ENCODE measurements at regions not wholly inside any gene's neighbourhood (a gene's known extent, or its start where the extent isn't known, plus 50 kb on each side); places are given as distances from the start of the nearest gene placed in this dataset.
"Not testable (repeated sequence)": the region's sequence is repeated elsewhere in the genome, so short reads cannot be mapped to it uniquely, and the experiment has no call there.

DNA sequence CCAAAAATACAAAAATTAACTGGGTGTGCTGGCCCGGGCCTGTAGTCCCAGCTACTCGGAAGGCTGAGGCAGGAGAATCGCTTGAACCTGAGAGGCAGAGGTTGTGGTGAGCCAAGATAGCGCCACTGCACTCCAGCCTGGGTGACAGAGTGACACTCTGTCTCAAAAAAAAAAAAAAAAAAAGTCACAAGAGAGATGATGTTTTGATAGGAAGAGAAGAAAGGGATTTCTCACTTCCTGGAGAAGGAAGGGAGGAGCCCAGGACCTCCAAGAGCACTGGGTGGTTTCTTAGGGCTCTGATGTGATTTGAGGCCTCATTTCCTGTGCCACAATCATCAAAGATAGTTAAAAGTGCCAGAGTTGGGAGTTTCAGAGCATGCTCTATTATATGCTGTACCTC lies 1048.3 kb downstream of the BCL11B start:
- not testable (repeated sequence) for DNase-seq

DNA sequence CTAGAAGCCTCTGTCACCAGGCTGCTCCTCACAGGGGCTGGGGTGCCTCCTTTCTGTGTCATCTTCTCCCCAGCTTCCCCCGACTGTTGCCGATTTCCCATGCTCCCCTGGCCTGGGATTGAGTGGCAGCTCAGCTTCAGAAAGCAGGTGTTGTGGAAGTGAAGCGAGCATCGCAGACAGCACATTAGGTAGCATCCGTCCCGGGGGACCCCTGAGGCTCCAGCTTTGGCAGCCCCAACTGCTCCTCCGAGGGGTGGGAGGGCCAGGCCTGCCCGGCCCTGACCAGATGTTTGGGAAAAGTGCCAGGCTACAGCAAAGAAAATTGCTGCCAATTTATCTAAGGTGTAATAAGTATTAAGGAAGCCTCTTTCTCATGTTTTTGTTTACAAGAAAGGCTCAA lies 1045.6 kb downstream of the BCL11B start:
- DNase-seq = no peak

DNA sequence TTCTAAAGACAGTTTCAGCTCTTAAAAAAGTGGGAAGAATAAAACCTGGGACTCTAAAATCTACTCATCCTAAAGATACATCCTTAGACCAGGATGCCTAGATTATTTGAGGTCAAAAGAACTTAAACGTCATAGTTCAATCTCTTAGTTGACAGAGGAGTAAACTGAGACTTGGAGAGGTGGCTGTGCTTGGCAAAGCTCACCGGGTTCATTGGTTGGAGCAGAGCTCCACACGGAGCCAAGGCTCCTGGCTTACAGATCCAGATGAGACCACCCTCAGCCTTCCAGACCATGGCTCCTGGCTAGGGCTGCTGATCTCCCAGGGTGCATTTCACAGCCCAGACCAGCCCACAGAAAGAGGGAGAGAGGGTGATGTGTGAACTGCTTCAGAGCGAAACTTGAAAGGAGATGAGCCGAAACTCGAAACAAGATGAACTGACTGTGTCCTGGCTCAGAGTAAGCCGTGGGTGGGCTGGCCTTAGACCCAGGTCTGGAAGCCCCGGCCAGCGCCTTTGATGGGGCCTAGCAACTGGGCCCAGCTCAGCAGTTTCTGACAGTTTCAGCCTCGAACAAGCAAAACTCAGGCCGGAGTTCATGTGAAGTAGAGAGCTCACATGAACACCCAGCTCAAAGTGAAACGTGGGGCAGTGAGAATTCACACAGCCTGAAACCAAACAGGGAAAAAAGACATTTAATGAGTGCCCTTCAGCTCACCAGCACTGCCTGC lies 1044.8 kb downstream of the BCL11B start:
- no peak for DNase-seq

DNA sequence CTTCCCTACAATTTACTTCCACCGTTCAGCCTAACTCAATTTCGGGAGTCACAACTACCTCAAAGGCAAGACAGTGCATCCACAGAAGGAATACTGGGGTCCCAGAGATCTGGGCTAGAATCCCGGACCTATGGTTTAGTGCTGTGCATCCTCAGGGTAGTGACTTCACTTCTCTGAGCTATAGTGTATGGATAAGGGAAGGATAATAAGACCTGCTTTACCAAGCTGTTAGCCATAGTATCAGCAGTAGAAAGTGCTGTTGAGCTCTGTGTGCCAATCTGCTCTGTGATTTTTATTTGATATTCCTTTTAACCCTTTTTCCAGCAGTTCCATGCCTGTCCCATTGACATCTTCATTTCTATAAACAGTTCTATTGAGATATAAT lies 1044.3 kb downstream of the BCL11B start:
- no peak for DNase-seq

DNA sequence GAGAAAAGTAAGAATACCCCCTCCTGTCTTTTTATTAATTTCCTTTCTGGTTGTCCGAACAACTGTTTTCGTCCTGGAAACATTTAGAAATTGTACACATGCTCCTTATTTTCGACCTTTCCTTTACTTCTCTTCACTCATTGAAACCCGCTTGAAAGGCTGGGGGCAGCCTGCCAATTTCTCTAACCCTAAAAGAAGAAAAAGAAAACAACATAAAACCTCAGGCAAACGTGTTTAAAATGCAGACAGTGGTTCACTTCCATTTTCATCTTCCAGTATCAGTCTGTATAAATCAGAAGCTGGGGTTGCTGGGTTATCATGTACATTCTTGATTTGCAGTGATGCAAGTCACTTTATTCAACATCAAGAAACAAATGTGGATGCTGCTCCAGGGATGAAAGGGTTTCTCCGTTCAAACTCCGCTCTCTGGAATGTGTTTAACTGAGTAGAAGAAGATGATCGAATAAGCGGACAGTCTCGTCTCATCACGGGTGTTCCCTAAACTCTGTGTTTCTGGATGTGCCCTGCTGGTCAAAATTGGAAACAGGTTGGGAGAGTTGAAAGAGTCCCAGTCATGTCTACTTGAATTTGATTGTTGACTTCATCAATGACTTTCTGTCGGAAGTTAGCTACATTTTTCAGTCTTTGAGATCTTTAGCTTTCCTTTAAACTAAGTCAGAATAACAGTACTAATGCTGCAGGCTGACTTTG lies 1042.2 kb downstream of the BCL11B start:
- no peak for DNase-seq

DNA sequence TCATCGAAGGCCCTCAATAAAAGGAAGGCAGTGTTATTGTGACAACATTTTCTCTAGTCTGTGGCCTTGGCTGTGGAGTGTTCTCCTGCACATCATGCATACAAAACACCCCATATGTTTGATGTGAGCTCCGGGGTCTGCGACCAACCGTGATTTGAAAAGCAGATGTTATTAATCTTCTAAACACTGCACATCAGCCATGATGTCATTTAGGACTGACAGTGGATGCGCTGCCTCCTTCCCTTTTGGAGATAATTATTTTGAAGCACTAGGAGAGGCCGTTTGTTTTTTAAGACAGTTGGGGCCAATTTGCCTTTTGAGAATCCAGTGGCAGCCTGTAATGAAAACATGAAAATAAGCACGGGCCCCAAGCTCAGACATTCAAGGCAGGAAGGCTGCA lies 1041.6 kb downstream of the BCL11B start:
- no peak for DNase-seq

DNA sequence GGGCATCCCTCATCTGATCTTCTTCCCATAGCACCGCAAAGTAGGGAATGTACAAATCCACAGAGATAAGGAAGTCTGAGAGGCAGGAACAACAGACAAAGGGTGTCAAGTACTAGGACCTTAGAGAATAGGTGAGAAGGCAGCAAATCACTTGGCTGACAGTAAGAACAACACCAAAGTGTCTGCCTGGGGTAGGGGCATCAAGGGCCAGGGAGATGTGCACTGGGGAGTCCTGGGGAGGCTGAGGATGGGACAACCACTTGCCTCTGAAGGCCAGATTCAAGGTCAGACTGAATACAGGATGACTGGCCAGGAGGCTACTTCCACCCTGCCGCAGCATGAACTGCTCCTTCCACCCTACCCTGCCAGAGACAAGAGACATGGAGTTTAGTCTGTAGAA lies 1040.8 kb downstream of the BCL11B start:
- DNase-seq = no peak

DNA sequence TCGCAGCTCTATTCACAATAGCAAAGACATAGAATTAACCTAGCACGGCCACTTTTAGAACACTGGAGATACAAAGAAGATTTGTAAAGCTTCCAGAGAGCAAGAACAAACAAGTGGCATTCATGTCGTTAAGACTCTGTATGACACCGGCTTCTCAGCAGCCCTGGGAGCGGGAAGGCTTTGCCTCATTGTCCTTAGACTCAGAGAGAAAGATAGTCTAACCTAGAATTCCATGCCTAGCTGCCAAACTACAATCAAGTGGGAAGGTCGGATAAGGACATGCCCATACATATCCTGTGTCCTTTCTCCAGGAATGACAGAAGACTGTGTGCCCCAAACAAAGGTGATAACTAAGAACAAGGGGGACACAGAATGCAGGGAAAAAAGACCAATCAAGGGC lies 1038.3 kb downstream of the BCL11B start:
- DNase-seq = no peak

DNA sequence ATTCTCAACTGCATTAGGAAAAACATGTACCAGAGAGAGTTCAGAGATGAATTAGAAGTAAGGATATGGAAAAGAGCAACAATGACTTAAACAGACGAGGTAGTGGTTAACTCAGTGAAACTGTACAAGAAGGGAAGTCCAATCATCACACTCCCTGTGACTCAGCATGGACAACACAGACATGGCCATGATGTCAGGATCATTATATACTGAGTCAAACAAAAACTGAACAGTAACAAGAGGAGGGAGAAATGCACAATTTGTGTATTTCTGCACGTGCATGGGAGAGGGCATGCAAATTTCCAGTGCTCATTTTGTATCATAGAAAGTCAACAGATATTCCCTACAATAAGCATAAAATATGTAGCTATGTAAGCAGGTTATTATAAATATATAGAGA lies 1037.8 kb downstream of the BCL11B start:
- DNase-seq = no peak

DNA sequence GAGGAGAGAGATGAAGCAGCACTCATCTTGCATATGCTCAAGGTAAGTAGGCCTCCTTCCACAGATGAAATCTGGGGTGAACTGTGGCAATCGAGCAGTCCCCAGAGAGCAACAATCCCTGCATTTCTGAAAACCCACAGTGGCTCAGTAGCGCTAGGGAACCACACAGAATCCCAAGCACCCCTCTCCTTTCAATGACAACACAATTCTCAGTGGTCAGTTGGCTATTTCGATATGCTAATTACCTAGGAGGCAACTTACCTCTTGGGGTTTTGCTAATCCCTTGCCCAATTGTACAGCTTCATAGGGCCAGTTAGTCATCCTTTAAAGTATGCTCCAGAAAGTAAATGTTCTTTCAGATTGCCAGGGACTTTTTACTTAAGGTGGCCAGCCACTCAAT lies 1035.7 kb downstream of the BCL11B start:
- no peak for DNase-seq

DNA sequence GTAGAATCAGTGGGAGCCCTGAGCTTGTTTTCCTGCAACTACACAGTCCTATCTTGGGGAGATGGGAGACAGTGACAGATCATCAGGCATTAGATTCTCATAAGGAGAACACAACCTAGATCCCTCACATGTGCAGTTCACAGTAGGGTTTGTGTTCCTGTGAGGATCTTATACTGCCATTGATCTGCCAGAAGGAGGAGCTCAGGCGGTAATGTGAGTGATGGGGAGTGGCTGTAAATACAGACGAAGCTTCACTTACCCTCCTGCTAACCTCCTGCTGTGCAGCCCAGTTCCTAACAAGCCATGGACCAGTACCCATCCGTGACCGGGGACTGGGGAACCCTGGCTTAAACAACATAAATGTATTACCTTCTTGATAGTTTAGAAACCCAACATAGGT lies 1034.1 kb downstream of the BCL11B start:
- DNase-seq = no peak

DNA sequence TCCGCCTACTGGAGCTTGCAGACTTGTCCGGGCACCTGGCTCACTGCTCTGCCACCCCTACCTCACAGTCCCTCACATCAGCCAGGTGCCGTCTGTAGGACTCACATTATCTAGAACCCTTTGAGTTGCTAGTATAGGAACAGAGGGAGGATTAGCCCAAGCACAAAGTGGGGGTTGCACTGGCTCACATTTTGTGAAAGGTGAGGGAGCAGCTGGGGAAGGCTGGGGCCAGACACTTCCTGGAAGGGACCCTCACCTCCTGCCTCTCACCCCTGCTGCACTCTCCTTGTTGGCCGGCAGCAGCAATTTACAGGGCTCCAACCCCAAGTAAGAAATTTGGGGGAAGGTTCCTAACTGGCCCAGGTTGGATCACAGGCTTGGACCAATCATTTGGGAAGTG lies 1031.6 kb downstream of the BCL11B start:
- no peak for DNase-seq

DNA sequence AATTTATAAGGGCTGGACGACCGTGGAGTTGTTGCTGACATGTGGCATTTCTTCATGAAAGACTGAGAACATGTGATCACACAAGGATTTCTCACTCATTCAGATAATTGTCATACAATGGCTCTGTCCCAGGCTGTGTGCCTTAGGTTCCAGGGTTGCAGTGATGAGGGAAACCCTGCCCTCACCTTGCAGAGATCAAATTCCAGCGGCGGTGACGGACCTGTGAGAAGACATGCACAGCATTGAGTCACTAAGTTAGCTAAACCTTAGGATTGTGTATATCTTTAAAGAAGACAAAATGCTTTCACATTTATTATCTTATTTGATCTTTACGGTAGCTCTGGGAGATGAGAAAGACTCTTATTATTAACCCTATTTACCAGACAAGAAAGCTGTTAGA lies 1029.1 kb downstream of the BCL11B start:
- no peak for DNase-seq

DNA sequence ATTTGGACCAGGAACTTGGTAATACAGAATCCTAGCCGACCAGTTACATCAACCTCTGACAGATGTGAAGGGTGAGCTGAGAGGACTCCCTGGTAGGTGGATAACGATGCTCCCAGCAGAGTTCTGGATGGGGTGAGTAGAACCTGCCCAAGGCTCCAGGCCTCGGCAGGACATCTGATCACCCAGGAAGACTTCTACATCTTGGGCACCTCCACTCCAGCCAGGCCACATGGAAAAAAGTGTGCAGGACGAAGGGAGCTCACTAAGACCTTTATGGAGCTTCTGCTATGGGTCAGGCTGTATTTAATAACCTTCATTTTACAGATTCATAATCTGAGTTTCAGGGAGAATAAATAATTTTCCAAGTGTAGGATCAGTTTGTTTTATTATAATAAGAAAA lies 1028.7 kb downstream of the BCL11B start:
- no peak for DNase-seq

DNA sequence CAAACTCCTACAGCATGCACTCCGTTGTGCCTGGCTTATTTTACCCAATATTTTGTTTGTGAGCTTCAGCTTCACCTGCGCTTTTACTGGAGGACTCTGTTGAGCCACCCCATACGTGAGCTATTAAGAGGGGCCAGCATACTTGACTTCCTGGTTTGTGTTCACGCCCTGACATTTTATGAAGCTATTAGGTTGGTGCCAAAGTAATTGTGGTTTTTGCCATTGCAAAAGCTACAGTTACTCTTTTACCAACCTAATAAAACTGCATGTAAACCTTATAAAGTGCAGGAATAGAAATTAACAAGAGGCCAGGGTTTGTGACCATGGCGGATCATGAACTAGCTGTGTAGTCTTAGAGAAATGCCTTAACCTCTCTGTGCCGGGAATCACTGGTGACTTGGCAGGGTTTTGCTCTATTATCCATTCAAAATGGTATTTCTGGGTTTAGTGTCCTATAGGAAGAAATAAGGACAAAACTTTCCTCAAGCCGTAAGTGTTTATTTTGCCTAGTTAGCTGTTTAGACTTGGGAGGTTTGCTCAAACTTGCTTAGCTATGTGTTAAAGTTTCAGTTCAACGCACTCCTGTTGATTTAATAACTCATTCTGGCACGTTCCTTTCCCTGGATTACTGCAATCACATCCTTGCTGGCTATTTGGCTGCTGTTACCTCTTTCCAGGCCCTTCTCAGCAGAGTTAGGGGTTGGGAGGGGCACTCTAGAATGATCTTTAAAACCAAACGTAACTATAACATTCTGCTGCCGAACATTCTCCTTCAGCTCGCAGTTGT lies 1027.6 kb downstream of the BCL11B start:
- no peak for DNase-seq

DNA sequence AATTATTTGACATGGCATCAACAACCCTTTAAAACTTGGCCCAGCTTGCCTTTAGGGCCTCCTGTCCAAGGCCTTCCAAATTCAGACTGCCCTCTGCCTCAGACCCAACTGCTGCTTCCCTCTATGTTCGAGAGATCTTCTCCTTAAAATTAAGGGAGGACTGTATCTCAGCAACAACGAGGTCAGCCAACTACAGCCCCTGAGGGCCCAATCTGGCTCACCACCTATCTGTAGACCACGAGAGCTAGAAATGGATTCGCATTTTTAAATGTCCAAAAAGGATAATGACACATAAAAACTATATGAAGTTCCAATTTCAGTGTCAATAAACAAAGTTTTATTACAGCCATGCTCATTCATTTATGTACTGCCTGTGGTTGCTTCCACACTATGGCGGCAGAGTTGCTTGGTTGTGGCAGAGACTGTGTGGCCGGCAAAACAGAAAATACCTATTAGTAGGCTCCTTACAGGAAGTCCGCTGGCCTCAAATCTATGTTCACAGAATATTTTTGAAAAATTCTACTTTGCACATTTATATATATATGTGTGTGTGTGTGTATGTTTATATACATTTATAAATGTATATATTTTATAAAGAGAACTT lies 1026.9 kb downstream of the BCL11B start:
- no peak for DNase-seq

DNA sequence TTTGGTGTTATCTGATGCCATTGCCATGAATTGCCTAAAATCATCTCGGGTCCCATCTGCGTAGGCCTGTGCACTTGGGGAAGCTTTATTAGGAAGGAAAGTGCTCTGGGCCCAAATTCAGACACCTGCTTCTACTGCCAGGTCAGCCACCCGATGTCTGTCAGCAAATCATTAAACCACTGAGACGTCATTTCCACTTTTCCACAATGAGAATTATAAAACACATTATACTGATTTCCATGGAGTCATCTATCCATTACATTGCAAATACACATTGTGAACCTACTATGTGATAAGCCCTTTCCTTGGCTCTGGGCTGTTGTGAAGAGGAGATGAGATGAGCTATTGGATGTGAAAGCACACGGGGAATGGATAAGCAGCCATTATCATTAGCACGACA lies 1022.9 kb downstream of the BCL11B start:
- DNase-seq = no peak

DNA sequence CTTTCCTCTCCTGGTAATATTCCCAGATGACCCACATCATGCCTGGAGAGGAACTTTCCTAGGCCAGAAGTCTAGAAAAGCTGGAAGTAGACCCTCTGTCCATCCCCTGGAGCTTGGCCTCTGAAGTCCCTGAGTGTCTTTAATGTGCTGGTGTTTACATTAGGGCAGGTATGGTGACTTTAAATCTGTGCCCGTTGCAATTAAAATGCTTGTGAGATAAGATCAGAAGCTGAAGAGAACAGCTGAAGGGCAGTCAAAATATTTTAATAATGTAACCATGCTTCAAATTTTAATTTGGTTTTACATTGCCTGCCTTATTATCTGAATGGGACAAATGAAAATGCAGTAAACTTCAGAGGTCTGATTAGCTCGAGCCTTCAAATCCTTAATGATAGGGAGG lies 1022.5 kb downstream of the BCL11B start:
- DNase-seq = no peak

DNA sequence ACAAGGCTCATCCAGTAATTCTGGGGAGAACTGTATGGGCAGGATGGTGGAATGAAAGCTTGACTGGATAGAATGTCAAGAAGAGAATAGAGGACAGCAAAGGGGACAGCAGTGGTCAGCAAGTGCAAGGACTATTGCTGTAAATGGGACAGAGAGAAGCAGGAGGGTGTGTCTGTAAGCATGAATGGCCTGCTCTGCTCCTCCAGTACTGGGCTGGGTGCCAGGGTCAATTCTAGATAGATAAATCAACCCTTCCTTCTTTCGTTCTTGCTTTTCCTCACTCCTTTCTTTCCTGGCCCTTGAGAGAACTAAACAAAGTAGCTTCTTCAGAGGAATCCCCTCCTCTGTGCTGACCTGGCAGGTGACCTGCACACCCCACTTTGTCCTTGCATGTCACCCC lies 1019.2 kb downstream of the BCL11B start:
- no peak for DNase-seq

DNA sequence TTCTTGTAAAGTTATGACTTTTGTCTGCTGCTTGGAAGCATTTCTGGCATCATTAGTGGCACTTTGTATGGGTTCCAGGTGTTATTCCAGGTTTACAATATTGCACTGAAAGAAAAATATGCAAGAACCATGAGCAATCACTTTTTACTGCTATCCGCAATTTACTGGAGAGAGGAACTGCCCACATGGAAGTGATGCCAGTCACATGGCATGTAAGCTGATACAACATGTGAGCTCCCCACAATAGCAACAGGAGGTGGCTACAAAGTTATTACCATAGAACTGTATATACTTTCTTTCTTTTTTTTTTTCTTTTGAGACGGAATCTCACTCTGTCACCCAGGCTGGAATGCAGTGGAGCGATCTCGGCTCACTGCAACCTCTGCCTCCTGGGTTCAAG lies 1012.1 kb downstream of the BCL11B start:
- no peak for DNase-seq

DNA sequence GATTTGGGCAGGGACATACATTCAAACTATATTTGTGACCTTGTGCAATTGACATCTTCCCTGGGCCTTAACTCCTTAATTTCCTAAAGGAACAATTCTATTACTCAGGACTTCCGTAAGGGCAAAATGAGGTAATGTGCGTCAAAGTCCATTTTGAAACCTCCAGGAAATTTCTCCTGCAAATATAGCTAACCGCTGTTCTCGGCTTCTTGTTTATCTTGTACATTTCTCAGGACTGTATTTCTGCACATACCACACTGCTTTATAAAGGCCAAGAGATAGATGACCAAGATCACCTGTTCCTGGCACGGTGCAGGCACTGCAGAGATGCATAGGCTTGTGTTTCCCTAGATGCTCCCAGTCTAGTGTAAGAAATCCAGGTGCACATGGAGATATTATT lies 1009.4 kb downstream of the BCL11B start:
- DNase-seq = no peak

DNA sequence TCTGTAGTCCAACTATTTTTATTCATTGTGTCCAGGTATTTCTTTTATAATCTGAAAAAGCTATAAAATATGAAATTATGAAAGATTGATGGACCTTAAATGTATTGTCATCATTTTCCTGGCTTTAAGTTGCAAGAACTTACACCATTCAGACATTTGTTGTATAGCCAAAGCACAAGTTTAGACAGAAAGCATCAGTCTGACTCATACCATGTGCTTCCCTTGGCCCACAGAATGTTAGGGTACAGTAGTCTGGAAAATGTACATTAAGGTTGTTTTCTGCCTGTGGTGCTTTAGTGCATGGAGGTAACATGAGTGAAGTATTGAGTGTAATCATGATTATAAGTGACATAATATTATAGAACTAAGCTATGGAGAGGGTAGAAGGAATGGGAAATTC lies 1002.5 kb downstream of the BCL11B start:
- no peak for DNase-seq

DNA sequence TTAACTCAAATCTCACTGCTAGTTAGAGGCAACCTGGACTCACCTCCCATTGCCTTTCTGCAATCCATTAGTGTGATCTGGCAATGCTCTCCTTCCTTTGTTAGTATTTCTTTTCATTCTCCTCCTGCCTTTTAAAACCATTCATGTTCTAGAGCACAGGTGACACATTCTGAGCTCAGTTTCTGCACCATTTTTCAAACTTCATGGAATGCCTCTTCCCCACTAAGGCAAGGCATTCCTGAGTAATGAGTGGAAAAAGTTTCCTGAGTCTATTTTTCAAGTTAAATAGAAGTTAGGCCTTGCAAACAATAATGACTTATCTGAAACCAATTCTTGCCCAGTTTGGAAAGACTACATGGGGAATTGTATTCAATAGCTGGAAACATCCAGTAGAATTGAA lies 1001.8 kb downstream of the BCL11B start:
- no peak for DNase-seq

DNA sequence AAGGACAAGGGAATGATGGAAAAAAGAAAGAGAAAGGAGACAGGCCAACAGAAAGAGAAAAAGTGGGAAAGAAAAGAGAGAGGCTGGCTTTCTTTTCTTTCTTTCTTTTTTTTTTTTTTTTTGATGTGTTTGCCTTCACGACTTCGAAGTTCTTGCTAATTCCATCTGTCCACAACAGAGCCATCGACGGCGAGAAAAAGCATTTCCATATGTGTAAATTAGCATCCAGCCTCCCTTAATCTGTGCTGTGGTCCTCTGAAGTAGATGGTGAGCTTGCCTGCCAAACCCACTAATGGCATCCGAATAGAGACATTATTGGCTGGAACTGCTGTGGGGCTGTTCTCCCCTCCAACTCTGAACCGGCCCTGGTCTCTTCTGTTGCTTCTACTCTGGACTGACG lies 997.4 kb downstream of the BCL11B start:
- no peak for DNase-seq
